Duodenal mucosa (tissue), 2 donors: ENCODE measurements at regions not wholly inside any gene's neighbourhood (a gene's known extent, or its start where the extent isn't known, plus 50 kb on each side); places are given as distances from the start of the nearest gene placed in this dataset.
"Not testable (repeated sequence)": the region's sequence is repeated elsewhere in the genome, so short reads cannot be mapped to it uniquely, and the experiment has no call there.

Experiments
- H3K27ac ChIP-seq: one replicate; pipeline ENCODE4 v1.7.0; 2013; ENCODE audit warnings: low read depth, low read length
- H3K27me3 ChIP-seq, 2 donors: one replicate each; pipeline ENCODE4 v1.7.0; 2013; ENCODE audit warnings: low read length in 2 of 2, control low read depth in 1 of 2; ENCODE audit not compliant: insufficient read depth in 2 of 2, control insufficient read depth in 1 of 2
- H3K36me3 ChIP-seq, 2 donors: one replicate each; pipeline ENCODE4 v1.7.0; 2013; ENCODE audit warnings: low read length in 2 of 2, control low read depth in 1 of 2; ENCODE audit not compliant: insufficient read depth in 2 of 2, control insufficient read depth in 1 of 2
- H3K4me1 ChIP-seq, 2 donors: one replicate each; pipeline ENCODE4 v1.7.0; 2013; ENCODE audit warnings: low read length in 2 of 2, control low read depth in 1 of 2; ENCODE audit not compliant: insufficient read depth in 2 of 2, control insufficient read depth in 1 of 2
- H3K4me3 ChIP-seq, 2 donors: one replicate each; pipeline ENCODE4 v1.7.0; 2013; ENCODE audit warnings: low read length in 2 of 2, low read depth in 1 of 2
- H3K9ac ChIP-seq, 2 donors: one replicate each; pipeline ENCODE4 v1.7.0; 2013; ENCODE audit warnings: low read length in 2 of 2, low read depth in 1 of 2
- H3K9me3 ChIP-seq, 2 donors: one replicate each; pipeline ENCODE4 v1.7.0; 2013; ENCODE audit warnings: low read length in 2 of 2, control low read depth in 1 of 2; ENCODE audit not compliant: control insufficient read depth in 1 of 2

DNA sequence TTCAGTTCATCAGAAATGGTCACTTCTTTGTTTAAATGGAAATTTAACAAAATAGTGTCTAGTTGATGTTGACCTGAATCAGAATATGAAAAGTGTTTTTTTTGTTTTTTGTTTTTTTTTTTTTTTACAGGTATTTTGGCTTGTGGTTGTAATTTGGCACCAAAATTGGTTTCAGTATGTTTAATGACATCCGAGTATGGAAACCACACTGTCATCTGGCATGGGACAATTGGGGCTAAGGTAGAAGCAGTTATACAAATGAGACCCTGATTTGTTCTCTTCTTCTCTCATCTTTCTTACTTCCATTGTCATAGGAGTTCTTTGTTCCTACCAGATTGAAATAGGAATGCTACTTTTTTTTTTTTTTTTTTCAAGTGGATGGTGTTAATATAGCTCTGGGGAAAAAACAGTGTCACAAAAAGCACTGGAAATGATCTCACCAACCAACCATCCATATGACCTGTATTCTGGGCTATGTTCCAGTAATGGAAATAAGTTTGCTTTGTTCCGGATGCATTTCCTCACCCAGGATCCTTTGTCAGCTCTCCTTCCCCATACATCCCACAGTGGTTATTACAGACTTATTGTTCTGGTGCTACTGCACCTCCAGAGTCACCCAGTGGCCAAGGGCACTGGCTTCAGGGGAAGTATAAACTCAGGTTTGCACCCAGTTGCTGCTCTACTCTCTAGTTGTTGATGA is 95.8 kb downstream of the ATXN3L start:
- H3K27ac ChIP-seq, result no peak overlapping the region
- H3K9me3 ChIP-seq, result no peaks in the 10 kb centered on the region
- no peaks in the 10 kb centered on the region for H3K36me3 ChIP-seq
- no peaks in the 10 kb centered on the region for H3K27me3 ChIP-seq
- H3K4me3 ChIP-seq, result no peak overlapping the region
- no peak overlapping the region for H3K9ac ChIP-seq
- peaks cover 6 to 12% of the 10 kb centered on the region in 2 donors for H3K4me1 ChIP-seq

DNA sequence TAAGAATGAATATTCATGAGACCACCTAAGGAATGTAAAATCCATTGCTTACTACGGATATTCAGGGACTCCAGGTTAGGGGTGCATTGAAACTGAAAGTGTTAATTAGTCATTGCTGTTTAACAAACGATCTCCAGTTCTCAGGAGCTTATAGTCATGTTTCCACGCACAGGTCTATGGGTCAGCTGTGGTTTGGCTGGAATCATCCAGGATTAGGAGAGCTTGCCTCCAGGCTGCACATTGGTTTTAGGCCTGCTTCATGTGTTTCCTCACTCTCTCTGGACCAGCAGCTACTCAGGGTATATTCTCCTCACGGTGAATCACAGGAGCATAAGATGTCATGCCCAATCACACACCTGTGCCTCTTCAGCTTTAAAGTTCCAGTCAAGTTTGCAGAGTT is 98.9 kb downstream of the ATXN3L start:
- Histone ChIP-seq H3K27ac (no peak overlapping the region), H3K4me1 (peaks cover 6 to 12% of the 10 kb centered on the region in 2 donors), H3K9ac (no peak overlapping the region), H3K36me3 (no peaks in the 10 kb centered on the region), H3K9me3 (no peaks in the 10 kb centered on the region), H3K27me3 (no peaks in the 10 kb centered on the region), H3K4me3 (peak overlapping the region; percentile 10 to 16)

DNA sequence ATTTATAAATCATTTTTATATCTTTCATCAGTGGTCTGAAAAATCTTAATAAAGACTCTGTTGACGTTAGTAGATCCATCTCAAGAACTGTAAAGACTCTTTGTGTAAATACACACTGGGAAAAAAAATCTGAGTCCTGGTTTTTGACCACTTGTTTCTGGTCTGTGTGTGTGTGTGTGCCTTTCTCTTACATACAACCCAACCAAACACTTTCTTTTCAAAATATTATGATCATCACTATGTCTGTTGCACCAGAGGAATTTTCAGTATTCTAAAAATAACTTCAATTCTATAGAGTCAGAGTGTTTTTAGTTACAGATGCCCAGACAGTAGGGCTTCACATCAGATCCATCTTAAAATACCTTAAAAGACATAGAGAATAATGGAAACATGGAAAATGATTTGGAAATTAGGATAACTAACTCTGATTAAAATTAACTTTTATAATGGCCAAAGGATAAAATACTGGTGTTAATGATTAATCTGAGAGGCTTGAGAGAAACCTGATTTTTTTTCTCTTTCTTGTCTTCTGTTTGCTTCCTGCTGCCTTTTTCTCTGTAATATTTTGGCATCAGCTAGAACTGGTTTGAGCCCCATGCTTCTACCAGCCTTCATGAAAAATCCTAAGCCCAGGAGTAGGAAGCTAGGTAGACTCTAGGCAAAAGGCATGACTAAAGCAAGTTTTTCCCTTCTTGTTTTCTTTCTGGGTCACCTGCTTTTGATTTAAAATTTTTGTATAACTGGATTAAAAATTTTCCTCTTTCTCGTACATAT is 99.7 kb downstream of the ATXN3L start:
- Histone ChIP-seq H3K36me3 (no peaks in the 10 kb centered on the region), H3K4me1 (peaks cover 6 to 12% of the 10 kb centered on the region in 2 donors), H3K27me3 (no peaks in the 10 kb centered on the region), H3K4me3 (no peak overlapping the region), H3K9me3 (no peaks in the 10 kb centered on the region), H3K9ac (no peak overlapping the region), H3K27ac (no peak overlapping the region)

DNA sequence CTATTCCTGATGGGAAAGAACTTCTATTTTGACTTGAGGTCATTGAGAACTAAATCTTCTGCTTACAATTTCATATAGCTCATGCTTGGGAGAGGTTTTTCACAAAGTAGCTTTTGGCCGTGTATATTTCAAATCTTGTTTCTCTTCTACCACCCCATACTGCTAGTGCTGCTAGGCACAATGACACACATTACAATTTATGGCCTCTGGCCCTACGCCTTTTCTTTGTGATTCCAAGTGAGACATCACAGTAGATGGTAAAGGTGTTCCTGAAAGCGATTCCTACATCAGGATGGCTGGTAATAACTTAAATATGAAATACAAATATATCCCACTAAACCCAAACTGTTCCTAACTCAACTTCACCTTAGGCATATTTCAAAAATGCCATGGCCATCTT is 101.1 kb downstream of the ATXN3L start:
- H3K4me1 ChIP-seq, result peaks cover 6 to 12% of the 10 kb centered on the region in 2 donors
- no peaks in the 10 kb centered on the region for H3K36me3 ChIP-seq
- no peaks in the 10 kb centered on the region for H3K27me3 ChIP-seq
- no peak overlapping the region for H3K27ac ChIP-seq
- H3K4me3 ChIP-seq, result no peak overlapping the region
- H3K9me3 ChIP-seq, result no peaks in the 10 kb centered on the region
- no peak overlapping the region for H3K9ac ChIP-seq

DNA sequence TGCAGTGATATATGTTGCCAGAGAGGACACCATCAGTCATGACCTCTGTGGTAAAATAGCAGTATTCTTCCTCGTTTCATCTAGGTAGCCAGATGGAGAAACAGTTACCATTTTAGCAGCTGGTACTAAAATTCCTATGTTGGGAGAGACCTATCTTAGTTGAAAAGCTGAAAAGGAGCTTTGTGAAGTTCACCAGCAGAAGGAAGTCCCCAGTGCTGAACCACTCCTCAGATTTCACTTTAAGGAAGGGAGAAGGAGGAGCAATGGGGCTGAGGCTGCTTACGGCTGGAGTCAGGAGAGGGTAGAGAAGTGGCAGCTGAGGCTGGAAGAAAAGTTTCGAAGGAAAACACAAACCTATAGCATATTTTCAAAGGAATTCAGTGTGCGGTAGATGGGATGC is 103.7 kb downstream of the ATXN3L start:
- Histone ChIP-seq H3K27ac (no peak overlapping the region), H3K4me1 (peaks cover 5 to 11% of the 10 kb centered on the region in 2 donors), H3K9ac (no peak overlapping the region), H3K27me3 (no peaks in the 10 kb centered on the region), H3K36me3 (no peaks in the 10 kb centered on the region), H3K9me3 (no peaks in the 10 kb centered on the region), H3K4me3 (no peak overlapping the region)

DNA sequence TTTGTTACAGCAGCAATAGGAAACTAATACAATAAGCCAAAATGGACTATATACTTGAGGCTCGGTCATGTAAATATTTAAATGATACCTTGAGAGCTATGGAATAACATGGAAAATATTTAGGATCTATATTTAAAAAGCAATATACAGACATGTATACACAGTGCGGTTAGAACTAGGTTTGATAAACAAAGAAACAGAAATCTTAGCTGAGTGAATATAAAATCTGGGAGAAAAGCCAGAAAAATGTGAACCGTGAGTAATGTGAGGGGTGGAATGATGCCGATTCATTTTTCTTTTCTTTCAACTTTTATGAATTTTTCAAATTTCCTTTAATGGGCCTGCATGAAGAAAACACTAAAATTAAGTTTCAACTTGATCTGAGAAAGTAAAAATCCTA is 104.1 kb downstream of the ATXN3L start:
- Histone ChIP-seq H3K4me3 (no peak overlapping the region), H3K4me1 (peaks cover under 1 to 7% of the 10 kb centered on the region in 2 donors), H3K9me3 (no peaks in the 10 kb centered on the region), H3K27me3 (no peaks in the 10 kb centered on the region), H3K9ac (no peak overlapping the region), H3K36me3 (no peaks in the 10 kb centered on the region), H3K27ac (no peak overlapping the region)

DNA sequence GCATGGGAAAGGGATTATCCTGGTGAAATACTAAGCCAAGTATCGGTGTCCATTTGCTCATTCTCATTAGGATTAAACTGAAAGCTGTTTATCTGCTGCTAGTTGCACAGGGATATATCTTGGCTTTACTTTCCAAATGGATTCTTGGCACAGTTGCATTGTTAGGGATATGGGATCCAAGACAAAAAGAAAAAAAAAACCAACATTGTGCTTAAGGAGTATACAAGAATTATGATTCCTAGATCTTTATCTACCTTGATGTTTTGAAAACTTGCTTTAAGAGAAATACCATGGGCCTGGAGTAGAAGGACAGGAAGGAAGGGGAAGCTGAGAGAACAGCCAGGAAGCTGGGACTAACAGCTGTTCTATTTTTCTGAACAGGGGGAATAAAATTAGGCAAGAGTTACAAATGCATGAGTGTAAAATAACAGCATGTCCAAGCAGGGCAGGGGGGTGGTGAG is 107.6 kb downstream of the ATXN3L start:
- Histone ChIP-seq H3K27ac (no peak overlapping the region), H3K9ac (no peak overlapping the region), H3K4me1 (peaks cover 0 to 4% of the 10 kb centered on the region in 2 donors), H3K27me3 (no peaks in the 10 kb centered on the region), H3K36me3 (no peaks in the 10 kb centered on the region), H3K9me3 (no peaks in the 10 kb centered on the region), H3K4me3 (no peak overlapping the region)

DNA sequence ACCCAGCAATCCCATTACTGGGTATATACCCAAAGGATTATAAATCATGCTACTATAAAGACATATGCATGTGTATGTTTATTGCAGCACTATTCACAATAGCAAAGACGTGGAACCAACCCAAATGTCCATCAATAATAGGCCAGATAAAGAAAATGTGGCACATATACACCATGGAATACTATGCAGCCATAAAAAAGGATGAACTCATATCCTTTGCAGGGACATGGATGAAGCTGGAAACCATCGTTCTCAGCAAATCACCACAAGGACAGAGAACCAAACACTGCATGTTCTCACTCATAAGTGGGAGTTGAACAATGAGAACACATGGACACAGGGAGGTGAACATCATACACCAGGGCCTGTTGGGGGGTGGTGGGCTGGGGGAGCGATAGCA is 109.7 kb downstream of the ATXN3L start:
- not testable (repeated sequence) for H3K4me3 ChIP-seq, H3K27me3 ChIP-seq, H3K36me3 ChIP-seq, H3K4me1 ChIP-seq, H3K9ac ChIP-seq, H3K27ac ChIP-seq, H3K9me3 ChIP-seq

DNA sequence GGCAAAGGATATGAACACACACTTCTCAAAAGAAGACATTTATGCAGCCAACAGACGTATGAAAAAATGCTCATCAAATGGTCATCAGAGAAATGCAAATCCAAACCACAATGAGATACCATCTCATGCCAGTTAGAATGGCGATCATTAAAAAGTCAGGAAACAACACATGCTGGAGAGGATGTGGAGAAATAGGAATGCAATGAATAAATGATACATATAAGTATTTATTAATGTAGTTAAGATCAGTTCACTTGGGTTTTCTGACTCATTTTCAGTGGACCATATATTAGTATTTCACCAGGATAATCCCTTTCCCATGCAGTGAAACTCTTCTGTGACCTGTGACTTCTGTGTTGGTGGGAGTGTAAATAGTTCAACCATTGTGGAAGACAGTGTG is 110.1 kb downstream of the ATXN3L start:
- not testable (repeated sequence) for H3K4me1 ChIP-seq, H3K4me3 ChIP-seq, H3K9ac ChIP-seq, H3K27ac ChIP-seq, H3K27me3 ChIP-seq, H3K9me3 ChIP-seq, H3K36me3 ChIP-seq

DNA sequence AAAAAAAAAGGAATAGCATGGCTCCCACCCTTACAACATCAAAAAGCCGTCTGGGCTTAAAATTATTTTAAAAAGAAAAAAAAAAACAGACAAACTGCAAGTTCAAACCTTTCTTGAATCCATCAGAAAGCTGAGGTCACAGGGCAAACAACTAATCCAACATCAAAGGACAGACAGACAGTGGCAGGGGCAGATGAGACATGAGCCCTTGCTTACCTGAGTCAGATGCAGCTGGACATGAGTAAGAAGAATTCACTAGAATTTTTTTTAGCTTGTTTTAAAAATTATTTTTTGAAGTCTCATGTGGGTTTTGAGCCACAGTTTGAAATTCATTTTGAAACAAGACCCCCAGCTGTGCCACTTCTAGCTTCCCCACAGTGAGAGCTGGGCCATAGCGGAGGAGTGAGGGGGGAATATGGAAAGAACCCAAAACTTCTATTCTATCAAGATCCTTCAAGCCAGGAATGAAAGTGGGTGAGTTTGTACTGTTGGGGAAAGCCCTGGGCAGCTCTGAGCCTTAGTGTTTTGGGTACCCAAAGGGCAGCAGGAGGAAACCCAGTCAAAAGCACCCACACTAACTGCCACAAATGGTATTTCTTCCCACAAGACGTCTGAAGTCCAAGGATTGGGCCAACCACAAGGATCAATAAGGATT is 111.4 kb downstream of the ATXN3L start:
- Histone ChIP-seq H3K27ac (no peak overlapping the region), H3K9me3 (no peaks in the 10 kb centered on the region), H3K36me3 (no peaks in the 10 kb centered on the region), H3K4me1 (peaks cover 0 to 4% of the 10 kb centered on the region in 2 donors), H3K9ac (no peak overlapping the region), H3K4me3 (no peak overlapping the region), H3K27me3 (no peaks in the 10 kb centered on the region)
